ENCODE measurements at regions not wholly inside any gene's neighbourhood (a gene's known extent, or its start where the extent isn't known, plus 50 kb on each side); places are given as distances from the start of the nearest gene placed in this dataset.

DNA sequence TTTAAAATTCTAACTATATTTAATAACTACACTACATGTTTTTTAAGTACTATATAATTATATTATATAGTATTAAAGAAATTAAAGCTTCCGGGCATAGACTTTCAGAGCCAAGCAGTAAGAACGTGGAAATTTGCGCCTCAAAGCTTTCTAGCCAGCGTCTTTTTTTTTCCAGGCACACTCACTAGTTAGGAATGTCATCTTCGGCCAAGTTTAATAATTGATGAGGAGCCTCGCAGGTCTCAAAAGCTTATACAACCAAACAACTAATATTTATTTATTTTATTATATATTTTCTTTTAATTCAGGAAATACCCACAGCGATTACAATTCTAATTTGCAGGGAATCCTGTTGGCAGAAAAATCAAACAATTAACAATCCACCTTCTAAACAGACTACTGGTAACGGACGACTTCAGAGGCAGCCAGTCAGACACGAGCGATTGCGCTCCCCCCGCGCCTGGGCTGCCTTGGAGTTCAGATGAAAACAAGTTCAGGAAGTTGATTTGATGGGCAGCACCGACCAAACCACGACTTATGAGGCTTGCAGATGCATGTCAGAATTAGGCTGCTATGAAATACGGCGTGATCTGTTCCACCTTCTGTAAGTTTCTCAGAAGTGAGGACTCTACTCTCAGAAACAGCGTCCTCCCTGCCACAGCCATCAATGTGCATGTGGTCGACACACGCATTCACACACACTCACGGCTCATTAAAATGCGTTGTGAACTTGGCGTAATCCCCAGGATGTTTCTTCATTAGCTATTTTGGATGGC is 431.8 kb upstream of the MGMT start:
- DNase-seq (ENCODE audit: low read depth, low spot score), result no peak

GRCh38 chr10:129038522-129038921 is 428.5 kb upstream of the MGMT start:
- DNase-seq (ENCODE audit: low read depth, low spot score), result no peak

DNA sequence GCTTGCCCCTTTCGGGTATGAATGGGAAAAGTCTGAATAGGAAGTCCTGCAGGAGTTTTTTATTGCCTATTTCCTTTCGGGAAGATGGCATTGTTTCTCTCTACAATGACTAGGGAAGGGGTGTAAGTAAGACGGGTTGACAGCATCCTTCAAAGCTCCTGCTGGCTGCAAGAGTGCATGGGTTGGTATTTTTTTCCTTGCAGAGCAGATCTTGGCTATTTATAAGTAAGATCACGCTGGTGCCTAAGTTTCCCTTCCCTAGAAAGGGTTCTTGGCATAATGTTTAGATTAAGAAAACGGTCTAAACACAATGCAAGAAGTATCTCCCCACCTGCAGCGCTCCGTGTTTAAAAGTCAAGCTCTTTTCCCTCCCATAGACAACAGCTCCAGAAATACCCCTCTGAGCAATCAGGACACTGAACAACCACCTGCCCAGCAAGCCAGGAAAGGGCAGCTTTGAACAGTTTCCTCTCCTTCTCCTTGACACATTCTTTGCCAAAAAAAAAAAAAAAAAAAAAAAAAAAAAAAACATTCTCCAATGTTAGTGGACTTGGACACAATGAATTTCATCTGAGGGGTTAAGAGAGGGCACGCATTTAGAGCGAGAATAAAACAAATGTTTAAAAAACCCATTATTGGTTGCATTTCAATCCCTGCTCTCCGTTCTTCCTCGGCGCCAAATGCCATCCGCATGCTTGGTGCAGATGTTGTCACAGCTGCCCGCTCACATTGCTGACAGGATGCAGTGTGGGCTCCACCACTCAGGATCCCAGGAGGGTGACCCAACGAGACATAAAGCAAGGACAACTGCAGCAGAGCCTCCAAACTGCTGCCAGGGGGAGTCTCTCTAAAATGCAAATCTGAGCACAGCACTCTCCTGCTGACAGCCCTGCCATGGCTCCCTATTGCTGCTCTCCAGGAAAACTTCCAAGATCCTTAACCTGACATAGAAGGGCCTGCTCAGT is 427.4 kb upstream of the MGMT start:
- DNase-seq (ENCODE audit: low read depth, low spot score), result no peak

DNA sequence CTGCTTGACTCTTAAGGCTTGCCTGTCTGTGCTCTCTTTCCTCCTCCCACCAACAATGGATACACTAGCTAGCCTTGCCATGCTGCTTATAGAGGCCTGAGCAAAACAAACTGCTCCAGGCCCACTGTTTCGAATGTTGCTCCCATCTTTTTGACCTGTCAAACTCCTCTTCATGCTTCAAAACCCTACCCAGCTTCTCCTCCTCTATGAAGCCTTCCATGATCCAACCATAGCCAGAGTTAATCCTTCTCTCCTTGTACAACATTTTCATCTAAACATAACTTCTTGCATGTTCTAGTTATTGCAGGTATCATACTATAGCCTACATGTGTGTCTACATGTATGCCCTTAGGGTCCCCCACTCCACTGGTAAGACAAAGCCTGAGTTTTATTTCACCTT is 426.7 kb upstream of the MGMT start:
- no peak for DNase-seq (ENCODE audit: low read depth, low spot score)

- no peak for DNase-seq (ENCODE audit: low read depth, low spot score)
Observed at GRCh38 chr10:129041916-129042315, 425.1 kb upstream of the MGMT start.

GRCh38 chr10:129042776-129043595 is 424.1 kb upstream of the MGMT start:
- no peak for DNase-seq (ENCODE audit: low read depth, low spot score)

DNA sequence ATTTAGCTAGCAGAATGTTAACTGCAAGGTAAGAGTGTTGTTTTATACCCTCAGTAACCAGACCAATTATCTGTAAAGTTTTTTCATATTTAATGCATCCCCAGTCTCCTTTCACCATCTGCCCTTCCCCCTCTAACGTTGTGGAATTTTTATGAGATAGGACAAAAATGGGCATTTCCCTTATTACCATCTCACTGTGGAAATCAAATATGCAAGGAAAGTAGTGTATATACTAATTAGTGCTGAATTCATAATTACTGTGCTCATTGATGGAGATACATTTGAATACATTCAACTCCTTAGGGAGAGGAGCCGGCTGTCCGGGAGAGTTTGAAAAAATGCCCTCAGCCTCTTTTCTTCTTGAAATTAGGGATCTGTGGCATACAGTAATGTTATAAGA is 423.4 kb upstream of the MGMT start:
- no peak for DNase-seq (ENCODE audit: low read depth, low spot score)

DNA sequence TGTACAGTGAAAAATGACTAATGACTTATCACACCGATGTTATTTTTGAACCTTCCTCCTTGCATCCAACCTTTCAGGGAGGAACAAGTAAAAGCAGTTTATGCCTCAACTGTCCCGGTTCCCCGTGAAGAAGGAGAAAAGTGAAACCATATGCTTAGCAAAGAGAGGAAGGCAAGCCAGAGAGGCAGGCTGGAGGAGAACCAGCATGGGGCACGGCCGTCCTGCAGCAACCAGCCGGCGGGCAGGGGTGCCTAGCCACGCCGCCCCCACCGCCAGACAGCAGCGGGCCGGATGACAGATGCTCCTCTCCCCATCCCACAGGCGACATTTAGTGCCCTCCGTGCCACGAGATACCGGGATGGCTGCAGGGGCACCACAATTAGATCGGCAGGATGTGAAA is 421.4 kb upstream of the MGMT start:
- DNase-seq (ENCODE audit: low read depth, low spot score), result no peak

GRCh38 chr10:129046065-129046681 is 420.9 kb upstream of the MGMT start:
- DNase-seq (ENCODE audit: low read depth, low spot score), result no peak

DNA sequence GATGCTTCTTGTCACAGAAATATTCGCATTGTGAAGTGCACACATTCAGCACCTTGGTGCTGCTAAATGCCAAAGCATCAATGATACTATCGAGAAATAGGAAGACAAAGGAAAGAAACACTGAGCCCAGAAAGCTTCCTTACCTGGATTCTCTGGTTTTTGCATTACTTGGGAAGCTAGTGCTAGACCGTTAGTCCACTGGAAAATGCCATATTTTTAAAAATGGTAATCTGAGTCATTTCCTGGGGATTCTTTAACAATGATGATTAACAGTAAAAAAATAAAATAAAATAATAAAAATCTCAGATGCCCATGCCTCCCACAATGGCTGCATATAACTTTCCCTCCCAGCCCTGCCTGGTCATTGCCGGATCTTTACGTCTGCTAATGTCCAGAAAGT is 420.1 kb upstream of the MGMT start:
- DNase-seq (ENCODE audit: low read depth, low spot score), result no peak

DNA sequence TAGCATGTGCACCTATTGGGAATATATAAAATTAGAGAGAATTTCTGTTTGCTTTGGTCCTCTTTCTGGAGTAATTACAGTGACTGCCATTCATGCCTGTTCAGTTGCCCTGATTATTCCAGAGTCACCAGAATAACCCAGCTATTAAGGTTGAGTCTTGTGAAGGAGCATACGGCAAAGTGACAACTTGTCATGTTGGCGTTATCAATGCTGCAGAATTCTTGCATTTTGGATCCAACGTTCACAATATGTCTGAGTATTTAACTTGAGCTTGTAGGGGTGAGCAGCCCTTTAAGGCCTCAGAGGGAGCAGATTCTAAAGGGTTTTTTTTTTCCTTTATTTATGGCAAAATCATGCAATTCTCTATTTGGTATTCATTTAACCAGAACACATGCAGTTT is 419.4 kb upstream of the MGMT start:
- no peak for DNase-seq (ENCODE audit: low read depth, low spot score)

DNA sequence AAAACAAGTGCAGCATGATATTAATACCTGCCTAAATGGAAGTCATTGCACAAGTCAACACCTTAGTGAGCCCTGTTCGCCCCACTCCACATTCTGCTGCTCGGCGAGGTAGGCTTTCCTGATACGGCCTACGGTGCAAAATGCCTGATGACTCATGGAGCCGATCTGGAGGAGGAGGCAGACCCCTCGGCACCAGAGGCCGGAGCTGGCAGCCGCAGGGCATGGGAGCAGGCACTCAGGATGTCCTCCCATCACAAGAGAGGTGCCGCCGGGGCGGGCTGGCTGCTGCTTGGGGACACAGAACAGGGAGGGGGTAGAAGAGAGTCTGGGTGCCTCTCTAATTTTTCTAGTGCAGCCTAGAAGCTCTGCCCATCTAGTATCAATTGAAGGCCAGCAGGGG is 418.5 kb upstream of the MGMT start:
- no peak for DNase-seq (ENCODE audit: low read depth, low spot score)

GRCh38 chr10:129049501-129049900 is 417.5 kb upstream of the MGMT start:
- no peak for DNase-seq (ENCODE audit: low read depth, low spot score)

DNA sequence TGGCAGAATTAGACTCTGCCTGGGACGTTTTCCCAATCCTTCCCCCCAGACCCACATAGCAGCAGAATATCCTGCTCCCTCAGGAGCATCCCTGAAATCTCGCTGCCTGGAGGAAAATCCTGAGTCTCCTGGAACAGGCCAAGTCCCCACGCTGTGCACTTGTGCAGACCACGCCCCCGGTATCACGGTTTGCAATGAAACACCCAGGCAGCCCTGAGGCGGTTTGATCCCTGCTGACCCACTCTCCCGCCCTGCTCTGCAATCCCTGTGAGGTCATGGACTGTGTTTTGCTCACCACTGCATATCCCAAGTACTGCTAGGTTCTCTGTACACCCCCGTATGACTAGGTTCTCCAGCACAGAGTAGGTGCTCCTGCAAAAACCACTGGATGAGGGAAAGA is 411.8 kb upstream of the MGMT start:
- no peak for DNase-seq (ENCODE audit: low read depth, low spot score)

DNA sequence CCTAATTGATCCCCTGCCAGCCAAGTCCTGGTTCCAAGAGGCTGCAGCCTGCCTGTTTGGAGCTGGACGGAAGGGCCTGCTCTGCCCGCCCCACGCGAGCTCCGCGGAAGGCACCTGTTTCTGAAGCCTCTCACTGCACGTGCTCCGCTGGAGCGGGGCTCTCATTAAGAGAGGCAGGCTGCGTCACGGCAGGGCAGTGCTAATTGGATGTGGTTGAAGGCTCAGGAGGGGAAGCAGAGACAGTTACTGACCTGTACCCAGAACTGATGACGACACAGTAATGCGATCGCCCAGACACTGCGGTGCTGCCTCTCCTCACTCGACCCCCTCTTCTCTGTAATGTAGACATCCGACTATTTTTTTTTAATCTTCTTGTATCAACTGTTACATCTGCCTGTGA is 411.1 kb upstream of the MGMT start:
- DNase-seq (ENCODE audit: low read depth, low spot score), result no peak

DNA sequence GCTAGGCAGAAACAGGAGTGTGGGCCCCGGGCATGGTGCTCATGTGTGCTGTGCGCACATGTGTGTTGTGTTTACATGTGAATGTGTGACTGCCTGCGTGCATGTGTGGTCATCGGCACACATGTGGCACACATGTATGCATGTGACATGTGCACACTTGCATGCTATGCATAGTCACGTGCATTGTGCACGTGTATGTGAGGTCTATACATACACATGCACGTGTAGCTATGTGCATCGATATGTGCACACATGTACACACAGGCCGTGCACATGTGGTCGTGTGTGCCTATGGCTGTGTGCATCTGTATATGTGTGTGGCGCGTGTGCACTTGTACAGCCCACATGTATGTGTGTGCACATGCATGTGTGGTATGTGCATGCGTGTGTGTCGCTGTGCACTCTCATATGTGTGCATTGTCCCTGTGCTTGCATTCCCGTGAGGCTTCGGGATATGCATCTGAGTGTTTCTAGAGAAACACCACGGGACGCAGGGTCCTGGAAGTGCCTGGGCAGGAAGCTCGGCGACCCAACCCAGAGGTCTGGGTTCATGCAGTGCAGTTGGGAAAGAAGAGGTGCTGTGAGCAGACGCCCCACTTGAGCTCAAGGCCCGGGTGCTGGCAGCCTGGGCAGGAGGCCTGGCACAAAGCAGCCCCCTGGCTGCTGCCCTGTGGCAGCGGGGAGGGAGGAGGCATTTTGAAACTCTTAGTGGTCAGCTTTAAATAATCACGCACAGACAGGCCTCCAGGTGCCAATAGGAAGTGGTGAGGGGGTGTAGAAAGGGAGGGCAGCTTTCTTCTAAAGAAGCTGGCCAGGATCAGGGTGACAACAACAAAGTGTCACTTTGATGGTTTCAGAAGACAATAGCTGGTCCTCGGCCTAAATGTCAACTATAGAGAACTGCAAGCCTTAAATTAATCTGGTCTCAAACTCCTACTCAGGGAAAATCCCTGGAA is 410.0 kb upstream of the MGMT start:
- no peak for DNase-seq (ENCODE audit: low read depth, low spot score)

DNA sequence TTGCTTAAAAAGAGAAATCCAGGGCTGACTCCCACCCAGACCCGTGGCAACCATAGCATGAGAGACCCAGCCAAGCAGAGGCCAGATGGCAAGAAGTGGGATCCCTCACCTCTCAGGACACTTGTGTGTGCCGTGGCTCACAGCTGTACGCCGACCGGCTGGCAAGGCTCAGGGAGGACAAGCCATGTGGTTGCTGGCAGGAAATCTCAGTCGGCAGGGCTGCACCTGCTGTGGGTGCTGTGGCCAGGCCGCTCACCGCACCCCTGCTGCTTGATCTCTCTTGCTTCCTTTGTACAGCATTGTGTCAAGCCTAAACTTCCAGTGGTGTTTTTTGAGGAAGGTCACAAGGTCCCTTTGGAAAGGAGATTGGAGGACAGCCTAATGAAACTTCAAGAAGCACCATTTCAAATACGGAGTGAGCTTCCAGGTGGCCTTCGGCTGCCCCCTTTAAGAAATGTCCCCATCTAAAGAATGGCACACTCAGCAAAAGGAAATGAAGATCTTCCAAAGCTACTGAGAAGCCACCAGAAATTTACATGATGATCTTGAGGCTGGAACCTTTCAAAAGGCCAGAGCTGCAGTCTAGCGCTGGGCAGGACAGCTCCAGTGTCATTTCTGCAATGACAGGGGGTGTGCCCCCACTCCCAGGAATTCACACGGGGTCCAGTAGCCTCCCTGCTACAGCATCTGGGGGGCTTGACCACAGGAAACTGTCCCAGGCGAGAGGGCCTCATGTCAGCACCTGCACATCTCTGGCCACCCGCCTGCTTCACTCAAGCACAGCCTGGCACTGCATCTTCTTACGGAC is 409.0 kb upstream of the MGMT start:
- DNase-seq (ENCODE audit: low read depth, low spot score), result no peak

DNA sequence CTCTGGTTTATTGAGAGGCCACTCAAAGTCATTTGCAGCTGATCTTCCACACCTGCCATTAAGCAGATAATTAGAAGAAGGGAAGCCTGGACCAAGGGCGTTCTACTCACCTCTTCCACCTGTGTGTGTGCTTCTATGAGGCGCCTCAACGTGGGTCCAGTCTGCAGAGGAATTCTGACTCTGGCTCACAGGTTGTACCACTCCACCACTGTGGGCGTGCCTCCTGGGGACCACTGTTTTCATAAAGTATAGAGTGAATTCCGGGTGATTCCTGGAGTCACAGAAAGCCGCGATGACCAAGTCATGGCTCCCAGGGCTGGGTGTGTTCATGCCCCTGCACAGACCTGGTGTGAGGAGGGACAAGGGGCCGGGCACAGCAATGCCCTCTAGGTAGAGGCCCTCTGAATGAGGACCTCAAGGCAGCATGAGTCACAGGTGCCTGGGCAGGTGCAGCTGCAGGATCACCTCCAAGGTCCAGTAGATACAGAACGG is 408.3 kb upstream of the MGMT start:
- no peak for DNase-seq (ENCODE audit: low read depth, low spot score)

GRCh38 chr10:129059977-129060376 is 407.1 kb upstream of the MGMT start:
- no peak for DNase-seq (ENCODE audit: low read depth, low spot score)
